Activated CD8-positive, alpha-beta memory T cell treated with anti-CD3 and anti-CD28 coated beads, Interleukin-2, amount 50 U/mL, for 4 hours (primary cell): ENCODE measurements at regions not wholly inside any gene's neighbourhood (a gene's known extent, or its start where the extent isn't known, plus 50 kb on each side); places are given as distances from the start of the nearest gene placed in this dataset.

ENCODE experiments used
- DNase-seq: peaks from one replicate; pipeline ENCODE4 v3.0.0-alpha.2; 2020

DNA sequence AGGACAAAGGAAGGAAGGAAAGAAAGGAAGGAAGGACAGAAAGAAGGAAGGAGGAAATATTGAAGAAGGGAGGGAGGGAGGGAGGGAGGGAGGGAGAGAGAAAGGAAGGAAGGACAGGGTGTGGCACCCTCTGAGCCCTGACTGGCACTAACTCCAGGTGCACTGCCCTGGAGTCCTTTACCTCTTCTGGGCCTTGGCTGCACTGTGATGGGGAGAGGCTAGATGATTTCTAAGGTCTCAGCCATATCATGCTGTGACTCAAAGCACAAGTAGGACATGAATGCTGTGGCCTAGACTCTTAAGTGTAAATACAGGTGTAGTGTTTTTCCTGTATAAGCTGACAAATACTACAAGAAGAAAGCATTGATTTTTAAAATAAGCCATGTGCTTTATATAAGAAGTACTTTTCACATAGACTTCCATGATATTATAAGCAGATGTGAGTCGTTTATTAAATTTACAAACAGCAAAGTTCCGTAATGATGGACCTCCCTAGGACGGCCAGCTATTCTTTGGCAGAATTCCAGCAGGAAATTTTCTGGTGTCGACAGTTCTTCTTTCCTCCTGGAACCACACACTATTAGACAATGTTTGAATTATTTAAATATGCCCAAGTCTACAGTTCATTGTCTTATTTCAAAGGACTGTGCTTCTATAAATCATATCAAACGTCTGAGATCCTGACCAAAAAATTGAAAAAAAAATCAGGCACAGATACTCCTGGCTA is 213.8 kb upstream of the C2CD4B start:
- DNase-seq: no peak

DNA sequence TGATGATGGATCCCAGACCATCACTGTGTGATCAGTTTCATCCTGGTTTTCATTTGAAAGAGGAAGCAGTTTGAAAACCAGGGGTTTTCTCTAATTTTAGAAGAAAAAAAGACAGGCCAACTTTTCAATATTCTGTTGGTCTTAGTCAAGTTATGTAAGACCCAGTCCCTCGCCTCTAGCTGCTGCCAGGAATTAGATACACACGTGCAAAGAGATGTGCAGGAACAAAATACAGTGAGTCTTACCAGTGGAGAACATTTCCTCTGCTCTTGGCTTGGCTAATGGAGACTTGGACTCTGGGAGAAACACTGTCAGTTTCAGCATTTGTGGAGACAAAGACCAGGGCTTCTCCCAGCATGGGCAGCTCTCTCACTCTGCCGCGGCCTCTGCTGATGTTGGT is 214.9 kb upstream of the C2CD4B start:
- no peak for DNase-seq

- no peak for DNase-seq
Observed at GRCh38 chr15:62382046-62382445, 217.0 kb upstream of the C2CD4B start.

DNA sequence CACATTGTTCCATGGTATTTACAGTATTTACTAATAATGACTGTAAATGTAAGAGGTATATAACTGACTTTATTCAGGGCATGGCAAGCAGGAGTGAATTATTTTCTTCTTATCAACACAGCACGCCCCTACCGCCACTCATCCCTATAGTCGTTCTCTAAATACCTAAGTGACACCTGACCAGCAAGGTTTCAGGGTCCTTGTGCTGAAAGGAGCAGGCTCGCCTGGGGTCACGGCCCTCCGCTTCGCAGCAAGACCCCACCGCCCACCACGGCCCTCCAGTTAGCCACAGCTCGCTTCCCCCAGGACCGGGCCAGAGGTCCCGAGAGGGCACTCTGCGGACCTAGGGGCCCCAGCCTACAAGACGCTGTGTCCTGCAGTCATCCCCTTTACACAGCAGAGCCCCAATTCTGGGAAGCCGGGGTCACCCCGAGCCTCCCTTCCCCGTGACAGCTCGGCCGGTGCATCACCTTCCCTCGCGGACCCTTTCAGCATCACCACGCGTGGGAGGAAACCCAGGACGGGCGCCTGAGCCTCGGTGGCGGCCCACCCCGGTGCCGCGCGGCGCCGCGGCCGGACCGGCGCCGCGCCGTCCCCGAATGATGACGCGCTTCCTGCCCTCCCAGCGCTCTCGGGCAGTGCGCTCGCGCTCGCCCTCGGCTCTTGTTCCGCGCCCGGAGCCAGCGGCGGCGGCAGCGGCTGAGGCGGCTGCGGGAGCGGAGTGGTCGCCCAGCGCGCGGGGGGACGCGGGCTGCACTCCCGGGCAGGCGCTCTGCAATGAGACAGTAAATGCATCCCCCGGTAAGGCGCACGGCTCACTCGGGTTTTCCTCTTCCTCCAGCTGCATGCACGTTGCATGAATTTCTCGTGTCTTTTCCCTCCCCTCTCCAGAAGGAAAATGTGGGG is 225.1 kb upstream of the C2CD4B start, which contains the start of gene TLN2:
TLN2 (plus strand) TSS at position 666 of the 906 bp plus-strand sequence.
- DNase-seq: peak; percentile 55

- DNase-seq: peak; percentile 14
Observed at GRCh38 chr15:62390791-62391640, 225.9 kb upstream of the C2CD4B start.

DNA sequence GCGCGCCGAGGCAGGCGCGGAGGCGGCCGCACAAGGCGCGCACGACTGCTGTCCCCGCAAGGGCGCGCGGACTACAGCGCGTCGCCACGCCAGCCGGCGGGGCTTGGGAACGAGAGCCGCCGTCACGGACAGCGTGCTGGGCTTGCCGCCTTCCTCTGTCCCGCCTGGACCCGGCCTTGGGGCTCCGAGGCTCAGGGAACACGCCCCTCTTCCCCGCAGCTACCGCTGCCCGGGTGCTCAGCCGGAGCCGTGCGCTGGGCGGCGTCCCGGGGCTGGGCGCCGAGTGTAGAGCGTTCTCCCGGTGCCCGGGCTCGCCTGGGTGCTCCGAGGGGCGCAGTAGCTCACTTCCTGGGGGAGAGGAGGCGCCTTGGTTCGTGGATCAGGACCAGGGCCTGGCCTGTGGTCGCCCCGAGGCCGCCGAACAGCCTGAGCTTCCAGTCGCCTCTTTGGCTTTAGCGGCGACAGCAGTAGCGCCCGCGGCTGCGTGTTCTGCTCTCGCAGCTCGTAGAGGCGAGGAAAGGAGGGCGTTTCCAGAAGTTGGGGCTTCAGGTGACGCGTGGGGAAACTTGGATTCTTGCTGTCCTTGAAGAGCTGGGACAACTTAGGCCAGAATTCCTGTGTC is 226.7 kb upstream of the C2CD4B start:
- peak; percentile 15 for DNase-seq

- no peak for DNase-seq
Observed at GRCh38 chr15:62392376-62392775, 227.3 kb upstream of the C2CD4B start.

DNA sequence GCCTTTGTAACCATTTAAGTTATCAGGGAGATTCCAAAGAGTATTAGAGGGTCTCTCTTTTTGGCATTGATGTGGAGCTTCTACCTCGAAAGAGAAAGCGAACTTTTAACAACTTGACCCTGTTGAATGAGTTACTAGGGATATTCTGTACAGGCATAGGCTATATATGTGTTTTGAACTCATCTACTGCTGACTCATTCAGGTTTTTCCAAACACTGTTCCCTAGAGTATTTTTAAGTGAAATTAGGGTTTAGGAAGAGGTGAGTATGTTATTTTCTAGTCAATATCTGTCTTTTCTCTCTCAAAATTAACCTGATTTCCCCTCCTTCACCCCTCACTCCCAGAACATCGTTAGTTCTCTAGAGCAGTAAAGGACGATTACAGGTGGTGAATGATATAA is 228.1 kb upstream of the C2CD4B start:
- no peak for DNase-seq

GRCh38 chr15:62394079-62394478 is 229.0 kb upstream of the C2CD4B start:
- no peak for DNase-seq

DNA sequence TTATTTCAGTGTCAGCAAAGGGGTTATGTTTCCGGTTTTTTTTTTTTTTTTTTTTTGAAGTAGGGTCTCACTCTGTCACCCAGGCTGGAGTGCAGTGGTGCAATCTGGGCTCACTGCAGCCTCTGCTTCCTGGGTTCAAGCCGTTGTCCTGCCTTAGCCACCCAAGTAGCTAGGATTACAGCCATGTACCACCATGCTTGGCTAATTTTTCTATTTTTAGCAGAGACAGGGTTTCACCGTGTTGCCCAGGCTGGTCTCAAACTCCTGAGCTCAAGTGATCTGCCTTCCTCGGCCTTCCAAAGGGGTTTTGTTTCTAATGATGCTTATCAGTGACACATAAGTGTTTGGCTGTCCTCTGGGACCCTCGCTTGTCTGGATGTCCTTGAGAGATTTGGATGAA is 235.7 kb upstream of the C2CD4B start:
- DNase-seq: no peak

- no peak for DNase-seq
Observed at GRCh38 chr15:62402687-62403086, 237.6 kb upstream of the C2CD4B start.

- DNase-seq: no peak
Observed at GRCh38 chr15:62403164-62403809, 238.2 kb upstream of the C2CD4B start.

DNA sequence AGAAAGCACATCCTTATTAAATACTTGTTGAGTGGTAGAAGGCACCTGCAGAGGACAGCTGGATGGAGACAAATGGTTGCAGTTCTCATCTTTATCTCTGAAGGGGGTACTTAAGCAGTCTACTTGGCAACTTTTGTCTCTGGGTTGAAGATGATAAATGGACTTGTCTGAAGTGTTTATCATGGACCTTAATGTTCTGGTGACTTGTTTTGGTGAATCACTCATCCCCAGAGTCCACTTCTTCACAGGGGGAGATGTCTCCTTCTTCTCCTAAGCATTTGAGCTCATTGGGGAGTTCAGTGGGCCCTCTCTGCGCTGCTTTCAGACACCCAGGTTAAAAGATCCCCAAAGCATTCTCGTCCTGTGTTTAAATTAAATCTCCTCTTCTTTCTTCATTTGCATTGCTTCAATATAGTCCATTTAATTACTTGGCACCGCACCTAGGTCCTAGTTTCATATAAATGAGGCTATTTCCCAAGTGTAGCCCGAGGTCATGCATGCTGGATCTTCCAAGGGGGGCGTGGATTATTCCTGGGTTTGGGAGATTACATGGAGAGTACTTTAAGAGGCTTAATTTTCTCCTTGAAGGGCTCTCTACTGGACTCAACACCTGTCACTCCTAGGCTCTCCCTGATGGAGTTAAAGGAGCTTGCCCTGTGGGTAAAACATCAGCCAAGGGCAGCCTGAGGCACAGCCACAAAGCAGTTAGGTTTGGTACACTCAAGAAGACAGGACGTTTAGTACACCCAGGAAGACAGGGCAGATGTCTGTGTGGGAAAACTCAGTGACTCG is 239.3 kb upstream of the C2CD4B start:
- DNase-seq: no peak

GRCh38 chr15:62406305-62406891 is 241.3 kb upstream of the C2CD4B start:
- no peak for DNase-seq

- no peak for DNase-seq
Observed at GRCh38 chr15:62407216-62407615, 242.1 kb upstream of the C2CD4B start.

DNA sequence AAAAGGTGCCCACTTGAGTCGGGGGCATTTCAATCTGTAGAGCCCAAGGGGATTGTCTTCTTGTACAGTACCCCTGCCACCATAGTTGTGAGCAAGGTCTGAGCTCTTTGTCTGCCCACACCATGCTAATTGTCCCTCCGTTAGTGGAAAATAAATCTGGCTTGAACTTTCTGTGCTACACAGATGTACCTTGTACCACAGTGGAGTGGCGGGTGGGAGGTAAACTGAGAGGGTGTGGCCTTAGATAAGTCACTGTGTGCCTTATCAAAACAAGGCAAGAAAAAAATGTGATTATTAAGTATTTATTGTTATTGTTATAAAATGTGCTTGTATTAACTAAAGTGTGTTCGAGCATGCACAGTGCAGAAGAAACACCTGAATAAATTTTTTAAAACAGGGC is 242.9 kb upstream of the C2CD4B start:
- no peak for DNase-seq

GRCh38 chr15:62409466-62409865 is 244.4 kb upstream of the C2CD4B start:
- DNase-seq: no peak

- DNase-seq: no peak
Observed at GRCh38 chr15:62412686-62413085, 247.6 kb upstream of the C2CD4B start.

- DNase-seq: no peak
Observed at GRCh38 chr15:62413153-62413552, 248.1 kb upstream of the C2CD4B start.

DNA sequence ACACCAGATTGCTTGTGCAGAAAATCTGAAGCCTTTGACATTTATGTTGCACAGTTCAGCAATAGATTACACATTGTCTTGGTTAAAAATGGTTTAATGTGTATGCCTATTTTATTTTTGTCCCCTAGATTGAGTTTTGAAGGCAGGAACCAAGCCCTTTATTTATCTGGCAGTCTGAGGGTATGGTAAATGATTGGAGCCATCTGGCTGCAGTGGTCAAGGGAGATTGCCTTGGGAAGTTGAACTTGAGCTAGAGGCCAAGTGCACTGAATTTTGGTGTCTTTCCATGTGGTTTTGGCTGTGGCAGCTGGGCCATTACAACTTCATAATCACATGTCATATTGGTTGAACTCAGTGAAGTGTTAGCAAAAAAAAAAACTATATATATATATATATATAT is 248.7 kb upstream of the C2CD4B start:
- DNase-seq: no peak

DNA sequence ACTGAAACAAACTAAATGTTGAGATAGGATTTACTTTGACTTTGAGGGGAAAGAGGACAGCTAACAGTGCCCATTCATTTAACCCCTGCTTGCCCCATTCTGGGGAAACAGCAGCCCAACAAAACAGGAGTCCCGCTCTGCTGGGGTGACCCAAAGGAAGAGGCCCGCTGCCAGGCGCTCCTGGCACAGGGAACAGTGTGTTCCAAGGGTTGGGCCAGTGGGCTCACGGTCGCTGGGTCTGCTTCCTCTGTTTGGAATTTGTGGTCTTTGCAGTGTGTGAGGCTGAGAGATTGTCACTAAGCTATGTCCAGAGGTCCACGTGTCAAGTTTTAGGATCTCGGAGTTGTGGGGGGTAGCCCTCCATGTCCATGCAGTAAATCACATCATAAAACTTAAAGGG is 250.4 kb upstream of the C2CD4B start:
- DNase-seq: no peak
